D721Med (cell line): ENCODE measurements at regions not wholly inside any gene's neighbourhood (a gene's known extent, or its start where the extent isn't known, plus 50 kb on each side); places are given as distances from the start of the nearest gene placed in this dataset.
A peak's percentile ranks its signal among the peaks of the same experiment; 100 is the strongest.

ENCODE experiments used
- DNase-seq: peaks from one replicate; pipeline ENCODE4 v3.0.0; 2011; ENCODE audit warnings: low spot score; ENCODE audit not compliant: insufficient read length
- FAIRE-seq: peaks from 2 replicates; lab custom pipeline; 2011; peaks lifted over from hg19 to GRCh38; lab: Jason Lieb, UNC
- TF ChIP-seq, protein P1 (sequence below): IDR thresholded peaks from 2 replicates; pipeline ENCODE4 v1.5.1; 2012; ENCODE audit warnings: mild to moderate bottlenecking, control low read depth; ENCODE audit not compliant: insufficient read depth; ENCODE audit errors: missing control alignments

DNA sequence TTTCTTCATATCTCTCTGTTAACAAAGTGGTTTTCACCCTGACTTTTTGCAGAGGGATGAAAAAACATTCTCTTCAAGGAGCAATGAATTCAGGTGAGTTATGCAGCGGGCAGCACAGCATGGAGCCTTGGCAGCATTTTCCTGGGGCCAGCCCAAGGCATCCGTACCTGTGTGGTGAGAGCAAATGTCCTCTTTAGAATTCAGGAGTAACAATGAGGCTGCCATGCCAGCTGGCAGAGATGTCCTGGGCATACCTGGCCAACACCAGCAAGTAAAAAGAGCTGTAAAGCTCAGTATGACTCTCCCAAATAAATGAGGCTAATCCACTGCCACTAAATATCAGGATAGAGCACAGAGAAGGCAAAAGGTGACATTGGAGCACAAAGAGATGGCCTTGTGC lies 277.6 kb upstream of the TRPC7 start:
- TF ChIP-seq, protein P1, sequence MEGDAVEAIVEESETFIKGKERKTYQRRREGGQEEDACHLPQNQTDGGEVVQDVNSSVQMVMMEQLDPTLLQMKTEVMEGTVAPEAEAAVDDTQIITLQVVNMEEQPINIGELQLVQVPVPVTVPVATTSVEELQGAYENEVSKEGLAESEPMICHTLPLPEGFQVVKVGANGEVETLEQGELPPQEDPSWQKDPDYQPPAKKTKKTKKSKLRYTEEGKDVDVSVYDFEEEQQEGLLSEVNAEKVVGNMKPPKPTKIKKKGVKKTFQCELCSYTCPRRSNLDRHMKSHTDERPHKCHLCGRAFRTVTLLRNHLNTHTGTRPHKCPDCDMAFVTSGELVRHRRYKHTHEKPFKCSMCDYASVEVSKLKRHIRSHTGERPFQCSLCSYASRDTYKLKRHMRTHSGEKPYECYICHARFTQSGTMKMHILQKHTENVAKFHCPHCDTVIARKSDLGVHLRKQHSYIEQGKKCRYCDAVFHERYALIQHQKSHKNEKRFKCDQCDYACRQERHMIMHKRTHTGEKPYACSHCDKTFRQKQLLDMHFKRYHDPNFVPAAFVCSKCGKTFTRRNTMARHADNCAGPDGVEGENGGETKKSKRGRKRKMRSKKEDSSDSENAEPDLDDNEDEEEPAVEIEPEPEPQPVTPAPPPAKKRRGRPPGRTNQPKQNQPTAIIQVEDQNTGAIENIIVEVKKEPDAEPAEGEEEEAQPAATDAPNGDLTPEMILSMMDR, result no peak
- FAIRE-seq (no peak), DNase-seq (no peak)

DNA sequence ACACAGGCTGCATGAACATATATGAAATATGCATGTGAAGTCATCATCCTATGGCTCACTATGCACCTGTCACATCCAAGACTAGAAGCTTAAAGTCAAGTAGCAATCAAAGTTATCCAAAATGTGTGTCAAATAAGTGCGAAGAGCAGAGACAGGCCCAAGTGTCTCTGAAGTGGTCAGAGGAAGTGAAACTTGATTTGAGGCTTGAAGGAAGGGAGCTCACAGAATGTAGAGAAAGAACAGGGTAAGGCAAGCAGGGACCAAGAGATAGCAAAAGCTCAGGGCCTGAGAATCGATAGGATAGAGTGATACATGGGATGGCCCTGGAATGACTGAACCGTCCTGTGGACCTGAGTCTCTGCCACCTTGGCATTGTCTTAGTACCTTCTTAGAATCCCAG lies 274.3 kb upstream of the TRPC7 start:
- FAIRE-seq (no peak), DNase-seq (no peak)
- TF ChIP-seq, protein P1, result no peak

DNA sequence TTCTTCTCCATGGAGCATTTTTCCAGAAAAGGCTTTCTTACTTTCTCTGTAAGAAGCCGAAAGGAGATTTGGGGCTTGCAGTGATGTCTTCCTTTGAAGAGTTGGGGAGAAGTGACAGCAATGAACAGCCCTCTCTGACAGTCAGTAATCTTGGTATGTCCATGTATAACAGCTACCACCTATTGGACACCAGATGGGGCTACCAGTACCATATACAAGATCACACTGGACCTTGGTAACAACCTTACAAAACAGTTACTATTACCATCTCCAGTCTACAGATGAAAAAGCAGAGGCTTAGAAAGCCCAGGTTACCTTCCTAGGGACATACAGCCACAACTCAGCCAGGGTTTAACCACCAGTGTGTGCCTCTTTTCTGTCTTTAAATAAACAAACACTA lies 272.7 kb upstream of the TRPC7 start:
- DNase-seq (no peak), FAIRE-seq (no peak)
- TF ChIP-seq, protein P1, result no peak

DNA sequence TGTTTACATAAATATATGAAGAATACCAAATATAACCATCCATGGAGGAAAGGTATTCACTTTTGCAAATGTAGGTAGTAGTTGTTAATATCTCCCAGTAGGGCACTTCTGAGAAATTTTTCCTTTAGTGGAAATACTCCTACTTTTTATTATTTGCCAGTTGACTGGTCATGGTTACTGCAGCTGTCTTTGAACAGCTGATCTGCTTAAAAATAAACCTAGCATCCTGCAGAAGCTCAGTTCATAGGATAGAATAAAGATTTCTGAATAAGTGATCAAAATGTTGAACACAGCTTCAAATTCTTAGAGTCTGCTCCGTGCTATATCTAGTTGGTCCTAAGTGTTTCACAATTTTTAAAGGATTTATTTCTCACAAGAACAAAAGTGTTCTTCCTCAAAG lies 270.7 kb upstream of the TRPC7 start:
- FAIRE-seq (no peak), DNase-seq (no peak)
- TF ChIP-seq, protein P1, result no peak

DNA sequence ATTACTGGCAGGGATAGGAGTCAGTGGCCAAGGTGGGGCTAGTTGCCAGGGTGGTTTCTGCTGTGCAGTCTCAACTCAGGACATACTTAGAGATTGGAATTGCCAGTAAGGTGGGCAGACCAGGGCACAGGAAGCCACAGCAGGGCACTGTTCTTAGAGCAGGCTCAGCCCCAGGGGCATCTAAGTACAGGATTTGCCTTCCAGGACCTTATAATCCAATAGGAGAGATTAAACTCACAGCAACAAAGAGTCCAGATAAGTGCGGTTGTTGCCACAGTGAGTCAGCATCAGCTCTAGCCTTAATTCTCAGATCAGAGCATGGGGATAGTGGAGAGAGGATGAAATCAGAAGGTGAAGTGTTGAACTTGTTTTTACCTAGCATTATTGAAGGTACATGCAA lies 265.8 kb upstream of the TRPC7 start:
- peak; percentile 90 for FAIRE-seq
- DNase-seq, result peak; percentile 45
- TF ChIP-seq, protein P1, result no peak

DNA sequence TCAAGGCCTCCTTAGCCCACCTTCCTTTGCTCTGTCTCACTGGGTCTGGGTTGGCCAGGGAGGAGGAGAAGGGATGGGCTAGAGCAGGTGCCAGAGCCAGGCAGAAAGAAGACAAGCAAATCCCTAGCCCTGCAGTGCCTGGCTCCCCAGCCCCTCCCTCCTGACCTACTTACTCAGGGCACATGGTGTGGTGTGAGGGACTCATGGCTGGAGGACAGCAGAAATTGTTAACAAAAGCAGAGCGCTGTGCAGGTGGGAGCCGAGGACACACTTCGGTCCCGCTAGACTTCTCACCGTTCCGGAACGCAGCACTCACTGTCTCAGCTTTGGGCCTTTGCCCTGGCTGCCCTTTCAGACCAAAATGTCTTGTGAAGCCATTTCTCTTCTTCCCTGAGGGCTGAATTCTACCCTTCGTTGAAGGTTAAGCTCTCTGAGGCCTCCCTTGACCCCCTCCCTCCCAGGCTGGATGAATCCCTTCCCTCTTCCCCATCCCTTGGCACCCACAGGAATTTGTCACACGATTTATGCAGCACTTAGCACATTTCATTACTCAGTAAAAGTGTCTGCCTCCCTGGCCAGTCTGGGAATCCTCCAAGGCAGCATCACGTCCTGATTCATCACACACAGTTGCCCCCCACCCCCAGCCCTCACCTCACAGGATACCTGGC lies 263.9 kb upstream of the TRPC7 start:
- FAIRE-seq (no peak), DNase-seq (no peak)
- TF ChIP-seq, protein P1, result no peak

DNA sequence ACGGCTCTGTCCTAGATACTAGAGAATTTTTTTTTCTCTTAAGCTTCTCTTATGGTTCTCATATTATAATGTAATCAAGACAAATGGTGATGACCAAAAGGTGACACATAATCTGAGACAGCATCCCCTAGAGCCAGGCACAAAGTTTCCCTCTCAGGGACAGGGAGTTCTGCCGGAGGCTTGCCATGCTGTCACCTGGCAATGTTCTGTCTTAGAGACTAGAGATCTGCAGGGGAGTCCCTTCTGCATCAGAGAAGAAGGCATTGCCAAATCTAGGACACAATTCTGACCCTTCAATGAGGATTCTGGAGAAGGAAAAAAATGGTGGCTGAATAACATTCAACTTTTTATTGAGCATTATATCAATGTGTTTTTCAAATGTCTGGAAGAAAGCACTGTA lies 261.2 kb upstream of the TRPC7 start:
- DNase-seq (no peak), FAIRE-seq (no peak)
- TF ChIP-seq, protein P1, result no peak
